ENCODE measurements at regions not wholly inside any gene's neighbourhood (a gene's known extent, or its start where the extent isn't known, plus 50 kb on each side); places are given as distances from the start of the nearest gene placed in this dataset.

- TF ChIP-seq SP1 (IDR thresholded peaks at IDR 0.05): no peak
- TF ChIP-seq NFRKB (IDR thresholded peaks at IDR 0.05): no peak
- no peak for TF ChIP-seq BHLHE40 (IDR thresholded peaks at IDR 0.05; ENCODE audit: borderline replicate concordance)
- TF ChIP-seq TARDBP (IDR thresholded peaks at IDR 0.05): no peak
- TF ChIP-seq SUZ12 (IDR thresholded peaks at IDR 0.05): no peak
- no peak for TF ChIP-seq FOXA1 (IDR thresholded peaks at IDR 0.05)
- no peak for TF ChIP-seq ZNF384 (IDR thresholded peaks at IDR 0.05)
- no peak for TF ChIP-seq FOXM1 (IDR thresholded peaks at IDR 0.05; ENCODE audit: borderline replicate concordance)
- TF ChIP-seq FOXK2 (IDR thresholded peaks at IDR 0.05): no peak
Measured at GRCh38 chr4:124590480-124590879, 122.1 kb downstream of the ANKRD50 start.
